K562 (cell line): ENCODE measurements at regions not wholly inside any gene's neighbourhood (a gene's known extent, or its start where the extent isn't known, plus 50 kb on each side); places are given as distances from the start of the nearest gene placed in this dataset.

ENCODE experiments used
- CTCF ChIP-seq, 3 experiments: IDR thresholded peaks in 2 of 3; conservative IDR thresholded peaks in 1 of 3; 2 replicates each; pipeline ENCODE4 v1.5.1; 2011 to 2012; ENCODE audit warnings: low read length in 3 of 3, mild to moderate bottlenecking in 3 of 3, control low read depth in 2 of 3, improper control_type of control experiment in 1 of 3, inconsistent platforms in 1 of 3, low read depth in 1 of 3, mixed read lengths in 1 of 3, moderate library complexity in 1 of 3; ENCODE audit not compliant: insufficient read depth in 2 of 3
- GTF2A2 ChIP-seq: IDR thresholded peaks from 2 replicates; pipeline ENCODE4 v1.6.1; 2016; ENCODE audit warnings: mild to moderate bottlenecking, missing genetic modification characterization, missing compliant biosample characterization
- GTF2B ChIP-seq: IDR thresholded peaks from 2 replicates; pipeline ENCODE4 v1.6.1; 2011; ENCODE audit not compliant: insufficient read length; ENCODE audit errors: extremely low read depth
- HNRNPL ChIP-seq: fragments of 200-400 bp; formaldehyde crosslinking; IDR thresholded peaks from 2 replicates; pipeline ENCODE4 v1.6.1; 2017; ENCODE audit warnings: low read depth, mild to moderate bottlenecking, low read length
- IRF9 ChIP-seq: fragments of 450-650 bp; IDR thresholded peaks from 2 replicates; pipeline ENCODE4 v1.6.1; 2016; ENCODE audit warnings: missing biosample characterization, missing genetic modification characterization
- KDM2B ChIP-seq: fragments of 250-450 bp; sonication (Bioruptor Pico); IDR thresholded peaks from 2 replicates; pipeline ENCODE4 v1.8.0; 2021; ENCODE audit warnings: mild to moderate bottlenecking, moderate library complexity
- ZBTB49 ChIP-seq: sonication (generic); formaldehyde crosslinking; IDR thresholded peaks from 2 replicates; pipeline ENCODE4 v1.8.0; 2022; ENCODE audit warnings: missing genetic modification reagents, mild to moderate bottlenecking, borderline replicate concordance
- ZNF785 ChIP-seq: fragments of 250-450 bp; sonication (Bioruptor Pico); IDR thresholded peaks from 2 replicates; pipeline ENCODE4 v1.4.0; 2020; ENCODE audit warnings: mild to moderate bottlenecking

GRCh38 chr7:110484356-110484755 lies 606.6 kb upstream of the LRRN3 start (continued):
- TF ChIP-seq ZBTB49 (CRISPR knock-in tag) (no peak), CTCF (IDR thresholded peaks at IDR 0.05 in 2 of 3, conservative IDR thresholded peaks at IDR 0.05 in 1 of 3; ENCODE audit: insufficient read depth in 2 of 3, low read depth in 1 of 3, low read length in 3 of 3) (no peak), HNRNPL (no peak), GTF2A2 (tag) (no peak), KDM2B (CRISPR knock-in tag) (no peak), ZNF785 (no peak), GTF2B (no peak), IRF9 (no peak)
- TF ChIP-seq, all 486 proteins: peak for 0
